ENCODE measurements at regions not wholly inside any gene's neighbourhood (a gene's known extent, or its start where the extent isn't known, plus 50 kb on each side); places are given as distances from the start of the nearest gene placed in this dataset.

- H3K27ac ChIP-seq (ENCODE audit: low read length, poor library complexity, severe bottlenecking), result no peak overlapping the region
- H2AFZ ChIP-seq (ENCODE audit: low read depth, low read length), result no peak overlapping the region
- no peak overlapping the region for H3K4me2 ChIP-seq (ENCODE audit: low read length, poor library complexity, severe bottlenecking)
- no peaks in the 10 kb centered on the region for H3K36me3 ChIP-seq (ENCODE audit: control insufficient read depth in 1 of 2, insufficient read depth in 2 of 2, low read depth in 1 of 2, low read length in 2 of 2)
- no peak overlapping the region for H3K14ac ChIP-seq (ENCODE audit: low read length in 2 of 2)
- H4K8ac ChIP-seq (ENCODE audit: low read length), result no peak overlapping the region
- no peak overlapping the region for H3K4ac ChIP-seq (ENCODE audit: low read depth in 1 of 2, low read length in 2 of 2)
- no peak overlapping the region for H4K91ac ChIP-seq (ENCODE audit: low read length)
- no peak overlapping the region for H3K23ac ChIP-seq (ENCODE audit: low read length in 2 of 2)
- no peak overlapping the region for H2BK5ac ChIP-seq (ENCODE audit: low read depth, low read length, poor library complexity, severe bottlenecking)
- H3K27me3 ChIP-seq (ENCODE audit: control insufficient read depth in 1 of 2, insufficient read depth in 1 of 2, low read length in 2 of 2), result no peaks in the 10 kb centered on the region
- no peak for DNase-seq
- no peak overlapping the region for H3K18ac ChIP-seq (ENCODE audit: low read depth in 1 of 2, low read length in 2 of 2)
- no peak overlapping the region for H3K9ac ChIP-seq (ENCODE audit: low read length)
- H3K4me1 ChIP-seq (ENCODE audit: control insufficient read depth, insufficient read depth, low read depth, low read length), result no peaks in the 10 kb centered on the region
- no peak overlapping the region for H2AK5ac ChIP-seq (ENCODE audit: low read length, severe bottlenecking)
- no peak overlapping the region for H3K4me3 ChIP-seq (ENCODE audit: insufficient read depth in 1 of 2, low read depth in 1 of 2, low read length in 2 of 2)
- H2BK120ac ChIP-seq (ENCODE audit: low read depth, low read length), result no peak overlapping the region
- H2BK12ac ChIP-seq (ENCODE audit: low read length in 2 of 2), result no peak overlapping the region
- no peaks in the 10 kb centered on the region for H3K79me1 ChIP-seq (replicated peaks; ENCODE audit: low read length, poor library complexity, severe bottlenecking)
- H2BK15ac ChIP-seq (ENCODE audit: low read depth, poor library complexity, severe bottlenecking), result no peak overlapping the region
- H3K9me3 ChIP-seq (ENCODE audit: control insufficient read depth, low read length), result peaks cover 6% of the 10 kb centered on the region
- 54% methylated on average over 7 of the region's 7 CpGs for WGBS
These were observed 231.9 kb upstream of the PPP2R2D start for GRCh38 chr10:131668903-131669302.

GRCh38 chr10:131669838-131670237 lies 231.0 kb upstream of the PPP2R2D start:
- H3K27ac ChIP-seq (ENCODE audit: low read length, poor library complexity, severe bottlenecking), result no peak overlapping the region
- H2BK12ac ChIP-seq (ENCODE audit: low read length in 2 of 2), result no peak overlapping the region
- H3K4ac ChIP-seq (ENCODE audit: low read depth in 1 of 2, low read length in 2 of 2), result no peak overlapping the region
- H4K91ac ChIP-seq (ENCODE audit: low read length), result no peak overlapping the region
- no peak overlapping the region for H2AK5ac ChIP-seq (ENCODE audit: low read length, severe bottlenecking)
- H3K9ac ChIP-seq (ENCODE audit: low read length), result no peak overlapping the region
- no peaks in the 10 kb centered on the region for H3K36me3 ChIP-seq (ENCODE audit: control insufficient read depth in 1 of 2, insufficient read depth in 2 of 2, low read depth in 1 of 2, low read length in 2 of 2)
- no peak overlapping the region for H2BK5ac ChIP-seq (ENCODE audit: low read depth, low read length, poor library complexity, severe bottlenecking)
- no peaks in the 10 kb centered on the region for H3K9me3 ChIP-seq (ENCODE audit: control insufficient read depth, low read length)
- no peak overlapping the region for H3K4me3 ChIP-seq (ENCODE audit: insufficient read depth in 1 of 2, low read depth in 1 of 2, low read length in 2 of 2)
- H3K4me2 ChIP-seq (ENCODE audit: low read length, poor library complexity, severe bottlenecking), result no peak overlapping the region
- DNase-seq, result no peak
- H3K23ac ChIP-seq (ENCODE audit: low read length in 2 of 2), result no peak overlapping the region
- no peaks in the 10 kb centered on the region for H3K27me3 ChIP-seq (ENCODE audit: control insufficient read depth in 1 of 2, insufficient read depth in 1 of 2, low read length in 2 of 2)
- H3K79me1 ChIP-seq (replicated peaks; ENCODE audit: low read length, poor library complexity, severe bottlenecking), result no peaks in the 10 kb centered on the region
- H2AFZ ChIP-seq (ENCODE audit: low read depth, low read length), result no peak overlapping the region
- no peak overlapping the region for H4K8ac ChIP-seq (ENCODE audit: low read length)
- WGBS, result 93% methylated on average over 1 of the region's 1 CpG
- no peak overlapping the region for H2BK15ac ChIP-seq (ENCODE audit: low read depth, poor library complexity, severe bottlenecking)
- no peak overlapping the region for H3K18ac ChIP-seq (ENCODE audit: low read depth in 1 of 2, low read length in 2 of 2)
- H3K14ac ChIP-seq (ENCODE audit: low read length in 2 of 2), result no peak overlapping the region
- no peak overlapping the region for H2BK120ac ChIP-seq (ENCODE audit: low read depth, low read length)
- no peaks in the 10 kb centered on the region for H3K4me1 ChIP-seq (ENCODE audit: control insufficient read depth, insufficient read depth, low read depth, low read length)

GRCh38 chr10:131670341-131670740 lies 230.5 kb upstream of the PPP2R2D start:
- Histone ChIP-seq H2AK5ac (ENCODE audit: low read length, severe bottlenecking) (no peak overlapping the region), H3K4ac (ENCODE audit: low read depth in 1 of 2, low read length in 2 of 2) (no peak overlapping the region), H3K27me3 (ENCODE audit: control insufficient read depth in 1 of 2, insufficient read depth in 1 of 2, low read length in 2 of 2) (no peaks in the 10 kb centered on the region), H3K23ac (ENCODE audit: low read length in 2 of 2) (no peak overlapping the region), H3K9me3 (ENCODE audit: control insufficient read depth, low read length) (no peaks in the 10 kb centered on the region), H2BK5ac (ENCODE audit: low read depth, low read length, poor library complexity, severe bottlenecking) (no peak overlapping the region), H3K18ac (ENCODE audit: low read depth in 1 of 2, low read length in 2 of 2) (no peak overlapping the region), H4K91ac (ENCODE audit: low read length) (no peak overlapping the region), H3K9ac (ENCODE audit: low read length) (no peak overlapping the region), H2BK12ac (ENCODE audit: low read length in 2 of 2) (no peak overlapping the region), H3K4me2 (ENCODE audit: low read length, poor library complexity, severe bottlenecking) (no peak overlapping the region), H3K36me3 (ENCODE audit: control insufficient read depth in 1 of 2, insufficient read depth in 2 of 2, low read depth in 1 of 2, low read length in 2 of 2) (no peaks in the 10 kb centered on the region), H2BK15ac (ENCODE audit: low read depth, poor library complexity, severe bottlenecking) (no peak overlapping the region), H2BK120ac (ENCODE audit: low read depth, low read length) (no peak overlapping the region), H3K27ac (ENCODE audit: low read length, poor library complexity, severe bottlenecking) (no peak overlapping the region), H2AFZ (ENCODE audit: low read depth, low read length) (no peak overlapping the region), H3K79me1 (replicated peaks; ENCODE audit: low read length, poor library complexity, severe bottlenecking) (no peaks in the 10 kb centered on the region), H3K4me1 (ENCODE audit: control insufficient read depth, insufficient read depth, low read depth, low read length) (no peaks in the 10 kb centered on the region), H3K14ac (ENCODE audit: low read length in 2 of 2) (no peak overlapping the region), H3K4me3 (ENCODE audit: insufficient read depth in 1 of 2, low read depth in 1 of 2, low read length in 2 of 2) (no peak overlapping the region), H4K8ac (ENCODE audit: low read length) (no peak overlapping the region)
- WGBS, result 46% methylated on average over 5 of the region's 5 CpGs
- DNase-seq, result no peak

GRCh38 chr10:131673396-131673795 lies 227.4 kb upstream of the PPP2R2D start:
- Histone ChIP-seq H3K4me1 (ENCODE audit: control insufficient read depth, insufficient read depth, low read depth, low read length) (no peaks in the 10 kb centered on the region), H4K8ac (ENCODE audit: low read length) (no peak overlapping the region), H2BK5ac (ENCODE audit: low read depth, low read length, poor library complexity, severe bottlenecking) (no peak overlapping the region), H3K4me2 (ENCODE audit: low read length, poor library complexity, severe bottlenecking) (no peak overlapping the region), H2BK120ac (ENCODE audit: low read depth, low read length) (no peak overlapping the region), H2BK15ac (ENCODE audit: low read depth, poor library complexity, severe bottlenecking) (no peak overlapping the region), H2AFZ (ENCODE audit: low read depth, low read length) (no peak overlapping the region), H3K18ac (ENCODE audit: low read depth in 1 of 2, low read length in 2 of 2) (no peak overlapping the region), H3K27ac (ENCODE audit: low read length, poor library complexity, severe bottlenecking) (no peak overlapping the region), H3K14ac (ENCODE audit: low read length in 2 of 2) (no peak overlapping the region), H3K36me3 (ENCODE audit: control insufficient read depth in 1 of 2, insufficient read depth in 2 of 2, low read depth in 1 of 2, low read length in 2 of 2) (no peaks in the 10 kb centered on the region), H3K9ac (ENCODE audit: low read length) (no peak overlapping the region), H3K27me3 (ENCODE audit: control insufficient read depth in 1 of 2, insufficient read depth in 1 of 2, low read length in 2 of 2) (no peaks in the 10 kb centered on the region), H3K4me3 (ENCODE audit: insufficient read depth in 1 of 2, low read depth in 1 of 2, low read length in 2 of 2) (no peak overlapping the region), H3K23ac (ENCODE audit: low read length in 2 of 2) (no peak overlapping the region), H3K4ac (ENCODE audit: low read depth in 1 of 2, low read length in 2 of 2) (no peak overlapping the region), H2AK5ac (ENCODE audit: low read length, severe bottlenecking) (no peak overlapping the region), H3K79me1 (replicated peaks; ENCODE audit: low read length, poor library complexity, severe bottlenecking) (no peaks in the 10 kb centered on the region), H2BK12ac (ENCODE audit: low read length in 2 of 2) (no peak overlapping the region), H3K9me3 (ENCODE audit: control insufficient read depth, low read length) (no peaks in the 10 kb centered on the region), H4K91ac (ENCODE audit: low read length) (no peak overlapping the region)
- 77% methylated on average over 7 of the region's 7 CpGs for WGBS
- DNase-seq, result no peak
